Nephron progenitor cell (in vitro differentiated cells): ENCODE measurements at regions not wholly inside any gene's neighbourhood (a gene's known extent, or its start where the extent isn't known, plus 50 kb on each side); places are given as distances from the start of the nearest gene placed in this dataset.
"Not testable (repeated sequence)": the region's sequence is repeated elsewhere in the genome, so short reads cannot be mapped to it uniquely, and the experiment has no call there.

Experiments
- DNase-seq: peaks from one replicate; pipeline ENCODE4 v3.0.0; 2021
- H3K27ac Mint-ChIP-seq: 2 replicates; pipeline ENCODE4 v1.8.0; 2021; ENCODE audit warnings: mild to moderate bottlenecking, moderate library complexity, mixed read lengths
- H3K27me3 Mint-ChIP-seq: 2 replicates; pipeline ENCODE4 v1.8.0; 2021; ENCODE audit warnings: mild to moderate bottlenecking, low read depth, mixed read lengths; ENCODE audit not compliant: poor library complexity
- H3K36me3 Mint-ChIP-seq: 2 replicates; pipeline ENCODE4 v1.8.0; 2021; ENCODE audit warnings: low read depth, mixed read lengths
- H3K4me1 Mint-ChIP-seq: 2 replicates; pipeline ENCODE4 v1.8.0; 2021; ENCODE audit warnings: mixed read lengths
- H3K4me3 Mint-ChIP-seq: 2 replicates; pipeline ENCODE4 v1.8.0; 2021; ENCODE audit warnings: mild to moderate bottlenecking, moderate library complexity, mixed read lengths
- H3K9me3 Mint-ChIP-seq: 2 replicates; pipeline ENCODE4 v1.8.0; 2021; ENCODE audit warnings: mild to moderate bottlenecking, moderate library complexity, mixed read lengths
- TF ChIP-seq, protein P1 (sequence below): fragments of 200-600 bp; sonication (generic); IDR thresholded peaks from 2 replicates; pipeline ENCODE4 v1.5.0; 2021; ENCODE audit warnings: antibody characterized with exemption

DNA sequence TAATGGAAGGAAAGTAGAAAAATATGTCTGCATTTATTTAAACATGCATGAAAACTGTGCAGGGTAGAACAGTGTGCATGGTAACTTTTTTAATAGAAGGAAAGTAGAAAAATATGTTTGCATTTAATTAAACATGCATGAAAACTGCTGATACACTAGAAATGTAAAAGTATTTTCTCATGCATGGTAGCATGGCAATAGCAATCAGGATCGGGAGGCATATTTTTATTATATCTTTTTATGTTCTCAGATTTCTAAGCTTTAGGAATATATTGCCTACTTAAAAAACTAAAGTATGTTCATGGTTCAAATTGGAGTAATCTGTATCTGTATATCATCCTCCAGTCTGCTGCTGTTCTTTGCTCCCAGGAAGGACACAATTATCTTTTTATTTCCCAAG is 1468.9 kb upstream of the GBE1 start:
- TF ChIP-seq, protein P1, sequence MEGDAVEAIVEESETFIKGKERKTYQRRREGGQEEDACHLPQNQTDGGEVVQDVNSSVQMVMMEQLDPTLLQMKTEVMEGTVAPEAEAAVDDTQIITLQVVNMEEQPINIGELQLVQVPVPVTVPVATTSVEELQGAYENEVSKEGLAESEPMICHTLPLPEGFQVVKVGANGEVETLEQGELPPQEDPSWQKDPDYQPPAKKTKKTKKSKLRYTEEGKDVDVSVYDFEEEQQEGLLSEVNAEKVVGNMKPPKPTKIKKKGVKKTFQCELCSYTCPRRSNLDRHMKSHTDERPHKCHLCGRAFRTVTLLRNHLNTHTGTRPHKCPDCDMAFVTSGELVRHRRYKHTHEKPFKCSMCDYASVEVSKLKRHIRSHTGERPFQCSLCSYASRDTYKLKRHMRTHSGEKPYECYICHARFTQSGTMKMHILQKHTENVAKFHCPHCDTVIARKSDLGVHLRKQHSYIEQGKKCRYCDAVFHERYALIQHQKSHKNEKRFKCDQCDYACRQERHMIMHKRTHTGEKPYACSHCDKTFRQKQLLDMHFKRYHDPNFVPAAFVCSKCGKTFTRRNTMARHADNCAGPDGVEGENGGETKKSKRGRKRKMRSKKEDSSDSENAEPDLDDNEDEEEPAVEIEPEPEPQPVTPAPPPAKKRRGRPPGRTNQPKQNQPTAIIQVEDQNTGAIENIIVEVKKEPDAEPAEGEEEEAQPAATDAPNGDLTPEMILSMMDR: no peak
- Mint-ChIP-seq H3K4me1 (no peaks in the 10 kb centered on the region), H3K27ac (no peak overlapping the region), H3K4me3 (no peak overlapping the region), H3K27me3 (no peaks in the 10 kb centered on the region), H3K36me3 (no peaks in the 10 kb centered on the region), H3K9me3 (no peaks in the 10 kb centered on the region)
- no peak for DNase-seq

DNA sequence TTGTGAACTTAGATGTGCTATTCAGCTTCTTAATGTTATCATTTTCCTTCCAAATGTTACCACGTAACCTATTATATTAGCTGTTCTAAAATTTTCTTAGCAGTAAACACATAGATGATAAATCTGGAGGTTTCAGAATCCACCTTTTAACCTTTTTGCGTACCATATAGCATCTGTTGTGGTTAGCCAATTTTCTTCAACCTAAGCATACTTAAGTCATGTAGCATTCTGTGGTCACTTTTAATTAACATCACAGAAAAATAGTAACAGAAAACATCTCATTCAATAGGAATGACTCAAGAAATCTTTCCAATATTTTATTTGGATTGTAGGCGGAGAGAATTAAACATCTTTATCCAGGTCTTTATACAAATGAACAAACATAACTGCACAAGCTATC is 1465.3 kb upstream of the GBE1 start:
- DNase-seq: no peak
- Mint-ChIP-seq H3K36me3 (no peaks in the 10 kb centered on the region), H3K4me3 (no peak overlapping the region), H3K9me3 (no peaks in the 10 kb centered on the region), H3K27me3 (no peaks in the 10 kb centered on the region), H3K27ac (no peak overlapping the region), H3K4me1 (no peaks in the 10 kb centered on the region)
- TF ChIP-seq, protein P1: no peak

DNA sequence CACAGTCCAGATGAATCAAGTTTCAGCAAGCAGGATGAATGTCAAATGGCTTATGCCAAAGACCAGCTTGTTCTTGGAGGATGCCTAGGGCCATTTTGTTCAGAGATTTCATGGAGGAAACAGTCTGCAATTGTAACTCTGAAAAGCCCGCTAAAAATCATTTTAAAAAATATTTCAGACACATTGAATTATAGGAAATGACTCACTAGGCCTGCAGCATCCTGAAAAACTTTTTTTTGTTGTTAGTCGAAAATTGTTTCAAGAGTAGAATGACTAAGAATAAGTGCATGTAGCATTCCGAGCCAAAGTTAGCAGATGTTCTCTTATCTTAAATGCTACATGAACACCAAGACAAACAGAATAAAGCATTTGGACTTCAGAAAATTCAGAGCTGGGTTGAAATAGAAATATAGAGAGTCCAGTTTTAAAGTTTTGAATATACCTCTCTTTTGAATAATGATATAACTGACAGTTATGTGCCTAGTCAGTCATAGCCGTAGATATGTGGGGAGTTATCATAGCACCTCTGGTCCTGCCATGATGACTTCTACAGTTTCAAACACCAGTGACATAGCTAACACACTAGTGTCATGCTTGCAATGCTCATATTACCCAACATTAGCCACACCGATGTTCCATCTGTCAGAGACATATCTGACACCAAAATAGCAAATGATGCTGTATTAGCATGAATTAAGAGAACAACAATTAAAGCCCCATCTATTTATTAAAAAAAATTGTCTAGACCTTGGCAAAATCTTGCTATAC is 1462.8 kb upstream of the GBE1 start:
- Mint-ChIP-seq H3K9me3 (no peaks in the 10 kb centered on the region), H3K4me3 (no peak overlapping the region), H3K27me3 (no peaks in the 10 kb centered on the region), H3K4me1 (no peaks in the 10 kb centered on the region), H3K27ac (no peak overlapping the region), H3K36me3 (no peaks in the 10 kb centered on the region)
- no peak for DNase-seq
- TF ChIP-seq, protein P1: no peak

DNA sequence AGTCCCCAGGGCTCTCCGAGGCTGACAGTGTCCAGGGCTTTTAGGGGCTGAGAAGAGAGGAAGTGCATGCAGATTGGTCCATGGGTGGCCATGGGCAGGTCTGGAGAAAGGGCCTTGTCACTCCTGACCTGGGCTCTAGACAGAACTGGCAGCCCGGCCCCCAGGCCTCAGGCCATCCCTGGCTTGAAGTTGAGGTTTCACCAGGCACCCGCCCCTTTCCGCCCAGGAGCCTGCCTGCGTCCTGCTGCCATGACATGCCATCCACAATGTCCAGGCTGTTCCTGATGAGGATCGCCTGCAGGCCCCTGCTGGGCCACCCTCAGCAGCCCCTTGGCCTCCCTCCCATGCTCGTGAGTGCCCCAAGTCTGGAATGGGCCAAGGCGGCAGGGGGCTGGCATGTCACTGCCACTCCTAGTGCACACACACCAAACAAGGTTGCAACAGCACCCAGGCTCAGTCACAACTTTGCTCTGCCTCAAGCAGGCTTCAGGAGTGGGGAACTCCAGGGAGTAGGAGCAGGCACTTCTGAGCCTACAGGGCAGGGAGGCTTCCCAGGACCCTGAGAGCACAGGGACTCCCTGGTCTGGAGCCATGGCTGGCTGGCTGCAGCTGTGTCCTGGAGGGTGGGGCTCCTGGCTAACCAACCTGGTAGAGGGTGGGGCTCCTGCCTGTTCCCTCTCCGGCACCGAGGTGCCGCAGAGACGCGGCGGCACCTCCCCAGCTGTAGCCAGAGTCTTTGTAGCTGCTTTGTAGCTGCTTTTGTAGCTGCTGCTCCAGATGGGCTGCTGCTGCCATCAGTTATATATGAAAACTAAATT is 1457.1 kb upstream of the GBE1 start:
- no peaks in the 10 kb centered on the region for H3K36me3 Mint-ChIP-seq
- H3K27me3 Mint-ChIP-seq: peaks cover 3% of the 10 kb centered on the region
- TF ChIP-seq, protein P1: no peak
- no peak for DNase-seq
- H3K4me3 Mint-ChIP-seq: no peak overlapping the region
- H3K27ac Mint-ChIP-seq: no peak overlapping the region
- no peaks in the 10 kb centered on the region for H3K4me1 Mint-ChIP-seq
- no peaks in the 10 kb centered on the region for H3K9me3 Mint-ChIP-seq

DNA sequence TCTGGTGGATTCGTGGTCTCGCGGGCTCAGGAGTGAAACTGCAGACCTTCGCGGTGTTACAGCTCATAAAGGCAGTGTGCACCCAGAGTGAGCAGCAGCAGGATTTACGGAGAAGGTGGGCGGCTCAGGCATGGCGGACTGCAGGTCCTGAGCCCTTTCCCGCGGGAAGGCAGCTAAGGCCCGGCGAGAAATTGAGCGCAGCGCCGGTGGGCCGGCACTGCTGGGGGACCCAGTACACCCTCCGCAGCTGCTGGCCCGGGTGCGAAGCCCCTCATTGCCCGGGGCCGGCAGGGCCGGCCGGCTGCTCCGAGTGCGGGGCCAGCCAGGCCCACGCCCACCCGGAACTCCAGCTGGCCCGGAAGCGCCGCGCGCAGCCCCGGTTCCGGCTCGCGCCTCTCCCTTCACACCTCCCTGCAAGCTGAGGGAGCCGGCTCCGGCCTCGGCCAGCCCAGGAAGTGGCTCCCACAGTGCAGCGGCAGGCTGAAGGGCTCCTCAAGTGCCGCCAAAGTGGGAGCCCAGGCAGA is 1456.2 kb upstream of the GBE1 start:
- not testable (repeated sequence) for H3K4me1 Mint-ChIP-seq, H3K4me3 Mint-ChIP-seq, H3K36me3 Mint-ChIP-seq, DNase-seq, H3K9me3 Mint-ChIP-seq, H3K27ac Mint-ChIP-seq, H3K27me3 Mint-ChIP-seq

DNA sequence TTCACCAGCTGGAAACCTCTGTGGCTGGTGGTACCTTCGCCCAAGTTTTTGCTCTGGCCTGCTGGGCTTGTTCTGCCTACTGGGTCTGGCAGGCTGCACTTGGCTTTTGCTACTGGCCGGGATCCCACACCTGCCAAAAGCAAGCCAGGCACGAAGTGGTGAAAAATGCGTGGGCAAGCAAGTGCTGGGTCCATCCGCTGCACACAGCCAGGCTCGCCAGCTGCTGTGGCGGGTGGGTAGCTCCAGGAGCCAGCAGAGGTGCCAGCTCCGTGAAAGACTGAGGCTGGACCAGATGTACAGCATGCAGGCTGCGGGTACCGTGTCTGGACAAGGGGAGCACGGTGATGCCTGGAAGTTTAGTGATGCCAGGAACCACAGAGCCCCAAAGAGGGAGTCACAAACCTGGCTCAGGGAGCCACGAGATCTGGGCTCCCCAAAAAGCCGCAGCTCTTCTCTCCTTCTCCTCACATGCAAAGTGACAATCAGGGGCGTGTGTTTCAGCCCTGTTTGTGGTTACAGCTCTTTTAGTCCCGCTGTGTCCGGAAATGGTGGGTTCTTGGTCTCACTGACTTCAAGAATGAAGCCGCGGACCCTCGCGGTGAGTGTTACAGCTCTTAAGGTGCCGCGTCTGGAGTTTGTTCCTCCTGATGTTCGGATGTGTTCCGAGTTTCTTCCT is 1455.6 kb upstream of the GBE1 start:
- no peak overlapping the region for H3K4me3 Mint-ChIP-seq
- no peaks in the 10 kb centered on the region for H3K4me1 Mint-ChIP-seq
- H3K36me3 Mint-ChIP-seq: no peaks in the 10 kb centered on the region
- peaks cover 4% of the 10 kb centered on the region for H3K27me3 Mint-ChIP-seq
- H3K9me3 Mint-ChIP-seq: no peaks in the 10 kb centered on the region
- no peak overlapping the region for H3K27ac Mint-ChIP-seq
- DNase-seq: no peak
- TF ChIP-seq, protein P1: no peak
